Natural killer cell (primary cell): ENCODE measurements at regions not wholly inside any gene's neighbourhood (a gene's known extent, or its start where the extent isn't known, plus 50 kb on each side); places are given as distances from the start of the nearest gene placed in this dataset.

Experiments
- ATAC-seq, 3 donors: fragments of 150-1000 bp in 2 of 3; fragments of 200-7000 bp in 1 of 3; cut with Tn5 transposase; 1 replicate in 1 of 3; 2 replicates in 2 of 3; pipeline ENCODE4 v1.10.0; 2021; ENCODE audit warnings: mild to moderate bottlenecking in 2 of 3, moderate library complexity in 2 of 3
- DNase-seq, 2 donors: peaks; one replicate each; pipeline versions ENCODE4 v3.0.0 to v3.0.0-alpha.2; 2013 to 2021; ENCODE audit warnings: mixed read lengths in 1 of 2
- H3K27ac ChIP-seq: one replicate; pipeline ENCODE4 v1.5.1; 2013; ENCODE audit warnings: mild to moderate bottlenecking, low read length
- H3K27me3 ChIP-seq: one replicate; pipeline ENCODE4 v1.6.1; 2013; ENCODE audit warnings: low read length; ENCODE audit not compliant: control insufficient read depth, insufficient read depth
- H3K36me3 ChIP-seq: one replicate; pipeline ENCODE4 v1.6.1; 2013; ENCODE audit warnings: low read length; ENCODE audit not compliant: control insufficient read depth, insufficient read depth
- H3K4me1 ChIP-seq: one replicate; pipeline ENCODE4 v1.6.1; 2013; ENCODE audit warnings: low read length; ENCODE audit not compliant: control insufficient read depth, insufficient read depth
- H3K4me3 ChIP-seq: one replicate; pipeline ENCODE4 v1.5.1; 2013; ENCODE audit warnings: low read length
- H3K9me3 ChIP-seq: one replicate; pipeline ENCODE4 v1.6.1; 2013; ENCODE audit warnings: low read length; ENCODE audit not compliant: control insufficient read depth, insufficient read depth
- H3K27ac Mint-ChIP-seq, 2 donors: one replicate each; pipeline ENCODE4 v1.8.0; 2022; ENCODE audit warnings: mild to moderate bottlenecking in 2 of 2, mixed read lengths in 2 of 2, moderate library complexity in 1 of 2
- H3K27me3 Mint-ChIP-seq, 2 donors: one replicate each; pipeline ENCODE4 v1.8.0; 2022; ENCODE audit warnings: low read depth in 2 of 2, mixed read lengths in 2 of 2
- H3K36me3 Mint-ChIP-seq: one replicate; pipeline ENCODE4 v1.8.0; 2022; ENCODE audit warnings: mixed read lengths
- H3K4me1 Mint-ChIP-seq, 2 donors: one replicate each; pipeline ENCODE4 v1.8.0; 2022; ENCODE audit warnings: mixed read lengths in 2 of 2
- H3K4me3 Mint-ChIP-seq: one replicate; pipeline ENCODE4 v1.8.0; 2022; ENCODE audit warnings: mild to moderate bottlenecking, moderate library complexity, mixed read lengths
- H3K9me3 Mint-ChIP-seq, 2 donors: one replicate each; pipeline ENCODE4 v1.8.0; 2022; ENCODE audit warnings: mixed read lengths in 2 of 2
- CTCF ChIP-seq: fragments of 200-600 bp; IDR thresholded peaks from one replicate; pipeline ENCODE4 v1.8.0; 2022; ENCODE audit warnings: antibody characterized with exemption
- WGBS: methylation state at CpG from one replicate; pipeline ENCODE4 v1.1.7; 2013; ENCODE audit warnings: missing lambda C conversion rate; ENCODE audit not compliant: insufficient coverage; 5-methylcytosine and 5-hydroxymethylcytosine counted together
- intact Hi-C: fragments of 100-400 bp; cut with micrococcal nuclease; formaldehyde crosslinking; loops from one replicate; pipeline ENCODE4 v1.14.2; 2022

DNA sequence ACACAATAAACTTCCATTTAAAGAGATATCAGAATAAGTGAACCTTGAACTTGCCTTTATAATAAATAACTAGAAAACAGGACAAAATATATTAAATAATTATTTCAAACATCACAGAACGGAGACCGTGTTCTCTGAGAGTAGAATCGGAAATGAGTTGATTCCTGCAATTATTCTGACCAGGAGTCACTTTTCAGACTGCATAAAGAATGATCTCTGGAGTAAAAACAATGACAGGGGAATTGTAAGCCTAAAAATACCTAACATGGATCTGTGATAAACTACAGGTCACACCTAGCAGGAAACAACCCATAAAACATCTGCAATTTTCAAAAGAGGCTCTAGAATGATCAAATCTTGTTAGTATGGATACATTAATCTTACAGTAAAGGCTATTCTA is 577.5 kb upstream of the SORCS1 start:
- TF ChIP-seq CTCF: no peak
- H3K9me3 ChIP-seq: no peaks in the 10 kb centered on the region
- intact Hi-C loops: no loop called here
- H3K4me3 ChIP-seq: no peak overlapping the region
- 71% methylated on average over 3 of the region's 3 CpGs for WGBS
- H3K4me1 ChIP-seq: no peaks in the 10 kb centered on the region
- no peaks in the 10 kb centered on the region for H3K27me3 ChIP-seq
- Mint-ChIP-seq H3K36me3 (no peaks in the 10 kb centered on the region), H3K27ac (no peak overlapping the region), H3K4me3 (no peak overlapping the region), H3K27me3 (no peaks in the 10 kb centered on the region), H3K4me1 (no peaks in the 10 kb centered on the region), H3K9me3 (peaks cover 13 to 17% of the 10 kb centered on the region in 2 donors)
- H3K27ac ChIP-seq: no peak overlapping the region
- H3K36me3 ChIP-seq: no peaks in the 10 kb centered on the region
- DNase-seq (no peak), ATAC-seq (no peak)

DNA sequence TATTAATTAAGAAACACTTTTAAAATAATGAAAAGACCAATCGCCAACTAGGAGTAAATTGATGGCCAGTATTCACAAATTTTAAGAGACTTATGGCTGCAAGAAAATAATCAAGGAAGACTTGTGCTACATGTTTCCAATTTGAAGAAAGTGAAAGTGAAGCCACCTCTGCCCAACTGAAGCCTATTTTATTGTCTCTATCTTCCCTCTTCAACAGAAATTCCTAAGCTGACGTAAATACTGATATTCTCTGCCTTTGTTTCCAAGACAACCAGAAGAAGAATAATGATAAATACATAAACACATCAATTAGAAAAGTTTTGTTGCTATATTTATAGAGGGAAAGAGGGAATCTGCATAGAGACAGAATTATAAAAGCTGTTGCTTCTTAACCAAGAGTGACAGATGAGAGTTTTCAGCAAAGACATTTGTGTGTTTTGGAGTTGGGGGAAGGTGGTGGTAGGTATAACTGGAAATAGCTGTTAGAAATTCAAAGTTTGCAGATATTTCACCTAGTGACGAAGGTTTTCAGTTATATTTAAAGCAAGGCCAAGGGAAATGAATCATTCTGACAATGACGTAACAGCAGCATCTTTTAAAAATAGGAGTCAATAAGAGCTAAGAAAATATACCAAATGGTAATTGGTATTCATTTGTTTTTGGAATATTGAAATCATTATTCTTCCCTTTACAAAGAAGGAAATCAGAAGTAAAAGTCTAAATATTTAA is 576.6 kb upstream of the SORCS1 start:
- ATAC-seq: no peak
- WGBS: 71% methylated on average over 3 of the region's 4 CpGs
- intact Hi-C loops: no loop called here

DNA sequence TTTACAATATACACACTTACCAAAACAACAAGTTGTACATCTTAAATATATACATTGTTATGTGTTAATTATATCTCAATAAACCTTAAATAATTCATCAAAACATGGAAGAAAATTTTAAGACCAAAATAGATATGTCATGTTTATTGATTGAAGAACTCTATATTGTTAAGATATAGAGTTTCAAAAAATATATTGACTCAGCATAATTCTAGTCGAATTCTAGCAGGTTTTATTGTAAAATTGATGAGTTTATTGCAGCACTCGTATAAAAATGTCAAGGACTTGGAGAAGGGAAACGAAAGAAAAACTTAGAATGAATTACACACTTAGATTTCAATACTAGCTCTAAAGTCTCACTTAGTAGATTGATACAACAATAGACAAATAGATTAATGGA is 575.4 kb upstream of the SORCS1 start:
- intact Hi-C loops: no loop called here
- no CpG with 5 or more reads among the region's 3 CpGs for WGBS
- no peak for ATAC-seq
- H3K36me3 Mint-ChIP-seq: peaks cover 1% of the 10 kb centered on the region
- no peaks in the 10 kb centered on the region for H3K4me1 ChIP-seq
- no peaks in the 10 kb centered on the region for H3K9me3 ChIP-seq
- no peak overlapping the region for H3K4me3 Mint-ChIP-seq
- no peak overlapping the region for H3K27ac Mint-ChIP-seq
- H3K4me3 ChIP-seq: no peak overlapping the region
- TF ChIP-seq CTCF: no peak
- no peak for DNase-seq
- no peaks in the 10 kb centered on the region for H3K4me1 Mint-ChIP-seq
- no peaks in the 10 kb centered on the region for H3K27me3 Mint-ChIP-seq
- H3K27ac ChIP-seq: no peak overlapping the region
- H3K27me3 ChIP-seq: no peaks in the 10 kb centered on the region
- no peaks in the 10 kb centered on the region for H3K36me3 ChIP-seq
- peaks cover 10 to 12% of the 10 kb centered on the region in 2 donors for H3K9me3 Mint-ChIP-seq

More for the DNA sequence above, 576.6 kb upstream of the SORCS1 start:
- DNase-seq: no peak
- no peaks in the 10 kb centered on the region for H3K36me3 Mint-ChIP-seq
- peaks cover 13 to 15% of the 10 kb centered on the region in 2 donors for H3K9me3 Mint-ChIP-seq
- H3K27me3 ChIP-seq: no peaks in the 10 kb centered on the region
- H3K36me3 ChIP-seq: no peaks in the 10 kb centered on the region
- no peak overlapping the region for H3K4me3 ChIP-seq
- H3K27ac ChIP-seq: no peak overlapping the region
- no peaks in the 10 kb centered on the region for H3K4me1 ChIP-seq
- H3K4me1 Mint-ChIP-seq: no peaks in the 10 kb centered on the region
- H3K4me3 Mint-ChIP-seq: no peak overlapping the region
- H3K27ac Mint-ChIP-seq: no peak overlapping the region
- TF ChIP-seq CTCF: no peak
- no peaks in the 10 kb centered on the region for H3K27me3 Mint-ChIP-seq
- no peaks in the 10 kb centered on the region for H3K9me3 ChIP-seq
